DND-41 (cell line): ENCODE measurements at regions not wholly inside any gene's neighbourhood (a gene's known extent, or its start where the extent isn't known, plus 50 kb on each side); places are given as distances from the start of the nearest gene placed in this dataset.

Experiments
- ATAC-seq: fragments of 200-7000 bp; cut with Tn5 transposase; 3 replicates; pipeline ENCODE4 v1.9.1; 2021; ENCODE audit warnings: low read depth; ENCODE audit not compliant: insufficient read depth
- DNase-seq: peaks from one replicate; pipeline ENCODE4 v3.0.0-alpha.2; 2020
- H2AFZ ChIP-seq: 2 replicates; pipeline ENCODE4 v1.6.0; 2012; ENCODE audit warnings: low read depth, low read length
- H3K27ac ChIP-seq: 2 replicates; pipeline ENCODE4 v1.5.1; 2012; ENCODE audit warnings: low read length, inconsistent platforms
- H3K27me3 ChIP-seq: fragments of 200-600 bp; sonication (generic); 2 replicates; pipeline ENCODE4 v1.6.0; 2012; ENCODE audit warnings: low read length, mild to moderate bottlenecking, inconsistent platforms; ENCODE audit not compliant: insufficient read depth, poor library complexity
- H3K36me3 ChIP-seq: 2 replicates; pipeline ENCODE4 v1.5.1; 2012; ENCODE audit warnings: low read length, inconsistent platforms; ENCODE audit not compliant: insufficient read depth
- H3K4me1 ChIP-seq: 2 replicates; pipeline ENCODE4 v1.5.1; 2012; ENCODE audit warnings: mild to moderate bottlenecking, low read length; ENCODE audit not compliant: insufficient read depth
- H3K4me2 ChIP-seq: 2 replicates; pipeline ENCODE4 v1.6.0; 2012; ENCODE audit warnings: mild to moderate bottlenecking, moderate library complexity, low read length, inconsistent platforms; ENCODE audit not compliant: insufficient read depth
- H3K4me3 ChIP-seq, 2 experiments: fragments of 200-600 bp in 1 of 2; shearing (Covaris generic) in 1 of 2; 2 replicates each; pipeline ENCODE4 v1.5.1; 2012 to 2016; ENCODE audit warnings: inconsistent platforms in 2 of 2, low read length in 2 of 2, mild to moderate bottlenecking in 2 of 2, low read depth in 1 of 2, moderate library complexity in 1 of 2
- H3K79me2 ChIP-seq: 2 replicates; pipeline ENCODE4 v1.6.0; 2012; ENCODE audit warnings: low read length, inconsistent platforms; ENCODE audit not compliant: insufficient read depth
- H3K9ac ChIP-seq: 2 replicates; pipeline ENCODE4 v1.6.0; 2012; ENCODE audit warnings: low read depth, mild to moderate bottlenecking, inconsistent platforms, low read length, moderate library complexity
- H3K9me3 ChIP-seq: 2 replicates; pipeline ENCODE4 v1.5.1; 2012; ENCODE audit warnings: low read length, moderate library complexity, mild to moderate bottlenecking, inconsistent platforms; ENCODE audit not compliant: insufficient read depth, severe bottlenecking
- H4K20me1 ChIP-seq: 2 replicates; pipeline ENCODE4 v1.6.0; 2012; ENCODE audit warnings: low read length; ENCODE audit not compliant: insufficient read depth
- CTCF ChIP-seq: IDR thresholded peaks from 2 replicates; pipeline ENCODE4 v1.5.1; 2012; ENCODE audit warnings: borderline replicate concordance, low read length, moderate library complexity, mild to moderate bottlenecking; ENCODE audit not compliant: poor library complexity, severe bottlenecking; ENCODE audit errors: extremely low read depth
- EZH2 ChIP-seq: IDR thresholded peaks from 3 replicates; pipeline ENCODE4 v1.6.1; 2012; ENCODE audit warnings: borderline replicate concordance, low read depth, mild to moderate bottlenecking, moderate library complexity, low read length, inconsistent platforms; ENCODE audit not compliant: severe bottlenecking

- no peak overlapping the region for H3K4me3 ChIP-seq
- no peak overlapping the region for H3K4me2 ChIP-seq
- no peak for DNase-seq
Observed at GRCh38 chr17:52828621-52829020, 670.1 kb upstream of the CA10 start.

DNA sequence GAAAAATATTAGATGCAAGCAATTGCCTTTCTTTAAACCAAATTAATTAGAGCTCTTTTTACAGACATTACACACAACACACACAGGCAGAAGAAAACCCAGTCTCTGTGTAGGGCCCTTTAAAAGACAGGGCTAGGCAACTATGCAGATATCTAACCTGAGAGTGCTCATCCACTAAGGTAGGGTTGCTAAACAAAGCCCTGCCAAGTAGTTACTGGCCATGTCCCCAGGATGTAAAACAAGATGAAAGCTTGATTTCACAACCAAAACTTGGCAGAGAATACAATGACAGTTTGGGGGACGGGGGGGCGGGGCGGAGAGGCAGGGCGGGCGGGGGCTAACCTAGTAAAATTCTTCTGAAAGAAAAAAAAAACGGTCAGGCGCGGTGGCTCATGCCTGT lies 669.0 kb upstream of the CA10 start:
- no peaks in the 10 kb centered on the region for H3K36me3 ChIP-seq
- no peaks in the 10 kb centered on the region for H3K4me1 ChIP-seq
- no peak overlapping the region for H3K4me2 ChIP-seq
- no peak overlapping the region for H3K9ac ChIP-seq
- DNase-seq (no peak), ATAC-seq (no peak)
- no peak for TF ChIP-seq EZH2
- TF ChIP-seq CTCF = no peak
- no peaks in the 10 kb centered on the region for H3K79me2 ChIP-seq
- no peak overlapping the region for H3K27ac ChIP-seq
- H2AFZ ChIP-seq = no peak overlapping the region
- no peak overlapping the region for H3K4me3 ChIP-seq
- H3K9me3 ChIP-seq = no peaks in the 10 kb centered on the region
- no peaks in the 10 kb centered on the region for H3K27me3 ChIP-seq
- no peaks in the 10 kb centered on the region for H4K20me1 ChIP-seq

More at GRCh38 chr17:52828621-52829020, 670.1 kb upstream of the CA10 start:
- Histone ChIP-seq H2AFZ (no peak overlapping the region), H3K9me3 (no peaks in the 10 kb centered on the region), H3K27ac (no peak overlapping the region), H4K20me1 (no peaks in the 10 kb centered on the region), H3K9ac (no peak overlapping the region), H3K79me2 (no peaks in the 10 kb centered on the region), H3K4me1 (no peaks in the 10 kb centered on the region), H3K36me3 (no peaks in the 10 kb centered on the region), H3K27me3 (no peaks in the 10 kb centered on the region)
- ATAC-seq = no peak
- TF ChIP-seq CTCF = no peak
- TF ChIP-seq EZH2 = no peak

DNA sequence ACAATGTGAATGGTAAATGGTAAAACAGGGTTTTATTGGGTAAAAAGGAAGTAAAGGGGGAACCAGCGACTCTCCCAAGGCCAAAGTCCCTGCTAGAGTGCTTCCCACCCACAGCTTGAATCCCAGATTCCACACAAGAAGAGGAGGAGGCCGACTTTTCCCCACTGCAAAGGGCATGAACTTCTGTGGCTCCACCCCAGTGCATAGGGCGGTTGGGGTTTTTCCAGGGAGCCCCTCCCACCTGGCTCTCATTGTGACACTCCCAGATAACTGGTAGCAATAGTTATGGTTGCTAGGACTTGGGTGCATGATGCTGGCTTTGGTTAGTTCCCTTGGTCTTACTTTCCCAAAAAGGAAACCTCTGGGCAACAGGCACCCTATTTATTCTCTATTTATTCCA lies 666.0 kb upstream of the CA10 start:
- H3K9me3 ChIP-seq = no peaks in the 10 kb centered on the region
- no peaks in the 10 kb centered on the region for H3K36me3 ChIP-seq

More for the DNA sequence above, 666.0 kb upstream of the CA10 start:
- no peak overlapping the region for H3K4me2 ChIP-seq
- TF ChIP-seq EZH2 = no peak
- no peak for TF ChIP-seq CTCF
- no peak overlapping the region for H2AFZ ChIP-seq
- ATAC-seq (no peak), DNase-seq (no peak)
- no peaks in the 10 kb centered on the region for H4K20me1 ChIP-seq
- no peaks in the 10 kb centered on the region for H3K79me2 ChIP-seq
- H3K4me1 ChIP-seq = no peaks in the 10 kb centered on the region
- H3K9ac ChIP-seq = no peak overlapping the region
- no peak overlapping the region for H3K27ac ChIP-seq
- no peak overlapping the region for H3K4me3 ChIP-seq
- H3K27me3 ChIP-seq = no peaks in the 10 kb centered on the region
